GM23248 (cell line): ENCODE measurements at regions not wholly inside any gene's neighbourhood (a gene's known extent, or its start where the extent isn't known, plus 50 kb on each side); places are given as distances from the start of the nearest gene placed in this dataset.

ENCODE experiments used
- EZH2 ChIP-seq: fragments of 200-600 bp; sonication (generic); IDR thresholded peaks from 2 replicates; pipeline ENCODE4 v1.6.1; 2018; ENCODE audit warnings: antibody characterized with exemption, mild to moderate bottlenecking; ENCODE audit not compliant: insufficient read depth, poor library complexity, severe bottlenecking
- EZH2phosphoT487 ChIP-seq: fragments of 200-600 bp; sonication (generic); IDR thresholded peaks from 2 replicates; pipeline ENCODE4 v1.6.1; 2018; ENCODE audit warnings: antibody characterized with exemption, moderate library complexity, mild to moderate bottlenecking, low read depth; ENCODE audit not compliant: insufficient read depth

GRCh38 chr6:104218116-104218515 is 641.6 kb downstream of the HACE1 start:
- TF ChIP-seq EZH2 (no peak), EZH2phosphoT487 (no peak)
